Aorta (tissue), 5 donors: ENCODE measurements at regions not wholly inside any gene's neighbourhood (a gene's known extent, or its start where the extent isn't known, plus 50 kb on each side); places are given as distances from the start of the nearest gene placed in this dataset.

Experiments used
- ATAC-seq: fragments of 200-7000 bp; cut with Tn5 transposase; one replicate; pipeline ENCODE4 v1.9.1; 2022; ENCODE audit warnings: moderate library complexity; ENCODE audit not compliant: low FRiP score
- DNase-seq, 2 donors: peaks; one replicate each; pipeline ENCODE4 v3.0.0-alpha.2; 2020
- H3K27ac ChIP-seq, 2 donors: one replicate each; pipeline ENCODE4 v1.5.1; 2013; ENCODE audit warnings: low read length in 2 of 2, mild to moderate bottlenecking in 2 of 2, moderate library complexity in 2 of 2, control low read depth in 1 of 2, inconsistent platforms in 1 of 2, low read depth in 1 of 2
- H3K27me3 ChIP-seq, 2 donors: one replicate each; pipeline ENCODE4 v1.6.1; 2013; ENCODE audit warnings: control low read depth in 1 of 2, low read length in 1 of 2, mild to moderate bottlenecking in 1 of 2, moderate library complexity in 1 of 2; ENCODE audit not compliant: insufficient read depth in 2 of 2, control insufficient read depth in 1 of 2
- H3K36me3 ChIP-seq, 2 donors: one replicate each; pipeline ENCODE4 v1.6.1; 2013; ENCODE audit warnings: control low read depth in 1 of 2, low read length in 1 of 2, mild to moderate bottlenecking in 1 of 2; ENCODE audit not compliant: insufficient read depth in 2 of 2, control insufficient read depth in 1 of 2
- H3K4me1 ChIP-seq, 2 donors: one replicate each; pipeline ENCODE4 v1.6.1; 2013; ENCODE audit warnings: low read length in 2 of 2, control low read depth in 1 of 2, mild to moderate bottlenecking in 1 of 2, moderate library complexity in 1 of 2; ENCODE audit not compliant: insufficient read depth in 2 of 2, control insufficient read depth in 1 of 2
- H3K4me3 ChIP-seq, 2 donors: one replicate each; pipeline ENCODE4 v1.5.1; 2013; ENCODE audit warnings: low read length in 2 of 2, control low read depth in 1 of 2, mild to moderate bottlenecking in 1 of 2
- H3K9me3 ChIP-seq: one replicate; pipeline ENCODE4 v1.6.1; 2013; ENCODE audit warnings: mild to moderate bottlenecking, low read length; ENCODE audit not compliant: control insufficient read depth
- WGBS, 2 donors: extraction: QIAGEN DNeasy Blood & Tissue Kit; methylation state at CpG; one replicate each; pipeline ENCODE4 v1.1.7; 2013; 5-methylcytosine and 5-hydroxymethylcytosine counted together
- intact Hi-C, 2 donors: fragments of 100-400 bp; cut with DNase I; formaldehyde crosslinking; loops; one replicate each; pipeline versions ENCODE4 v1.14.2 to v1.15.0; 2022
- donor health status: healthy with polysubstance abuse.
- donor health status: Bipolar disorder and iron deficiency.
- donor health status: DM: no; HTN: no; CAD: no.
- donor health status: DM: no; HTN: no; CAD: no.
- donor health status: DM: yes; HTN: yes; CAD: no.

- no peaks in the 10 kb centered on the region for H3K9me3 ChIP-seq
- no peak overlapping the region for H3K4me3 ChIP-seq
- ATAC-seq, result no peak
- WGBS, 2 donors, result 53 to 73% methylated on average over 2 of the region's 2 CpGs
- H3K4me1 ChIP-seq, result no peaks in the 10 kb centered on the region
- no peak overlapping the region for H3K27ac ChIP-seq
- intact Hi-C loops, result loop anchor here (5.0 kb wide), 3 partner anchors 49 to 199 kb away; partner anchors contain the start of gene GADD45A (in 1 of the 2)
- H3K27me3 ChIP-seq, result no peaks in the 10 kb centered on the region
- H3K36me3 ChIP-seq, result no peaks in the 10 kb centered on the region
- DNase-seq, result no peak
Observed at GRCh38 chr1:67563684-67564083, 121.3 kb upstream of the GADD45A start.

GRCh38 chr1:67564193-67564592, 120.8 kb upstream of the GADD45A start:
- DNase-seq (peak in 1 of 2 donors; percentile 63), ATAC-seq (peak; percentile 77)
- Histone ChIP-seq H3K27ac (no peak overlapping the region), H3K36me3 (no peaks in the 10 kb centered on the region), H3K27me3 (no peaks in the 10 kb centered on the region), H3K4me1 (no peaks in the 10 kb centered on the region), H3K4me3 (no peak overlapping the region), H3K9me3 (no peaks in the 10 kb centered on the region)
- intact Hi-C loops, result loop anchor here (5.0 kb wide), 3 partner anchors 48 to 198 kb away; partner anchors contain the start of gene GADD45A (in 1 of the 2)
- WGBS, 2 donors, result 3 to 16% methylated on average over 8 of the region's 8 CpGs

- H3K36me3 ChIP-seq, result no peaks in the 10 kb centered on the region
- no peaks in the 10 kb centered on the region for H3K4me1 ChIP-seq
- intact Hi-C loops, result no loop called here
- H3K4me3 ChIP-seq, result no peak overlapping the region
- WGBS, 2 donors, result 94 to 97% methylated on average over 2 of the region's 2 CpGs
- DNase-seq, result no peak
- no peak overlapping the region for H3K27ac ChIP-seq
- ATAC-seq, result no peak
- H3K27me3 ChIP-seq, result no peaks in the 10 kb centered on the region
- H3K9me3 ChIP-seq, result no peaks in the 10 kb centered on the region
Observed at GRCh38 chr1:67566803-67567377, 118.1 kb upstream of the GADD45A start.

GRCh38 chr1:67570486-67571143, 114.4 kb upstream of the GADD45A start:
- Histone ChIP-seq H3K9me3 (no peaks in the 10 kb centered on the region), H3K4me1 (no peaks in the 10 kb centered on the region), H3K27me3 (no peaks in the 10 kb centered on the region), H3K4me3 (no peak overlapping the region), H3K27ac (peak overlapping the region in 1 of 2 donors; percentile 5), H3K36me3 (no peaks in the 10 kb centered on the region)
- intact Hi-C loops, result no loop called here
- DNase-seq, result peak in 1 of 2 donors; percentile 63
- ATAC-seq, result peak; percentile 47
- 40% methylated on average over 8 of the region's 8 CpGs for WGBS, 2 donors

GRCh38 chr1:67571406-67571805, 113.6 kb upstream of the GADD45A start:
- ATAC-seq (no peak), DNase-seq (no peak)
- Histone ChIP-seq H3K4me3 (no peak overlapping the region), H3K27me3 (no peaks in the 10 kb centered on the region), H3K9me3 (no peaks in the 10 kb centered on the region), H3K4me1 (no peaks in the 10 kb centered on the region), H3K36me3 (no peaks in the 10 kb centered on the region), H3K27ac (no peak overlapping the region)
- intact Hi-C loops, result no loop called here

GRCh38 chr1:67571901-67572593, 113.0 kb upstream of the GADD45A start:
- Histone ChIP-seq H3K4me1 (no peaks in the 10 kb centered on the region), H3K27me3 (no peaks in the 10 kb centered on the region), H3K4me3 (no peak overlapping the region), H3K27ac (no peak overlapping the region), H3K36me3 (no peaks in the 10 kb centered on the region), H3K9me3 (no peaks in the 10 kb centered on the region)
- intact Hi-C loops, result no loop called here
- WGBS, 2 donors, result 65 to 73% methylated on average over 14 of the region's 14 CpGs
- DNase-seq (no peak), ATAC-seq (no peak)

- intact Hi-C loops, result no loop called here
- Histone ChIP-seq H3K9me3 (no peaks in the 10 kb centered on the region), H3K27ac (peak overlapping the region in 1 of 2 donors; percentile 23), H3K36me3 (no peaks in the 10 kb centered on the region), H3K27me3 (no peaks in the 10 kb centered on the region), H3K4me3 (no peak overlapping the region), H3K4me1 (no peaks in the 10 kb centered on the region)
- no peak for DNase-seq
- peak; percentile 31 for ATAC-seq
- 10 to 19% methylated on average over 8 of the region's 8 CpGs for WGBS, 2 donors
Observed at GRCh38 chr1:67572594-67573221, 112.3 kb upstream of the GADD45A start.

- no peak overlapping the region for H3K4me3 ChIP-seq
- intact Hi-C loops, result no loop called here
- ATAC-seq, result no peak
- no peaks in the 10 kb centered on the region for H3K9me3 ChIP-seq
- no peak for DNase-seq
- no peaks in the 10 kb centered on the region for H3K4me1 ChIP-seq
- H3K27ac ChIP-seq, result peak overlapping the region in 1 of 2 donors; percentile 41
- H3K27me3 ChIP-seq, result no peaks in the 10 kb centered on the region
- 93 to 95% methylated on average over 1 of the region's 1 CpG for WGBS, 2 donors
- H3K36me3 ChIP-seq, result no peaks in the 10 kb centered on the region
Observed at GRCh38 chr1:67573311-67573872, 111.6 kb upstream of the GADD45A start.
